Stimulated activated CD8-positive, alpha-beta memory T cell treated with anti-CD3 and anti-CD28 coated beads, Interleukin-4, amount 100 ng/mL, for 4 hours (primary cell): ENCODE measurements at regions not wholly inside any gene's neighbourhood (a gene's known extent, or its start where the extent isn't known, plus 50 kb on each side); places are given as distances from the start of the nearest gene placed in this dataset.
"Not testable (repeated sequence)": the region's sequence is repeated elsewhere in the genome, so short reads cannot be mapped to it uniquely, and the experiment has no call there.

Source experiments
- DNase-seq, 2 donors: peaks; one replicate each; pipeline ENCODE4 v3.0.0-alpha.2; 2020; ENCODE audit warnings: low read depth in 2 of 2, low spot score in 1 of 2

GRCh38 chr15:36161771-36162212 lies 417.6 kb upstream of the CDIN1 start:
- DNase-seq, result no peak

DNA sequence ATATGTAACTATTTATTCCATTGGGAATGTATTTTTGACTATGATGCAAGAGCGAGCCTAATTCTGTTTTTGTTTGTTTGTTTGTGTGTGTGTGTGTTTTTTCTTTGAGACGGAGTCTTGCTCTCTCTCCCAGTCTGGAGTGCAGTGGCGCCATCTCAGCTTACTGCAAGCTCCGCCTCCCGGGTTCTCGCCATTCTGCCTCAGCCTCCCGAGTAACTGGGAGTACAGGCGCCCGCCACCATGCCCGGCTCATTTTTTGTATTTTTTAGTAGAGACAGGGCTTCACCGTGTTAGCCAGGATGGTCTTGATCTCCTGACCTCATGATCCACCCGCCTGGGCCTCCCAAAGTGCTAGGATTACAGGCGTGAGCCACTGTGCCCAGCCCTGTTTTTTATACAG lies 415.4 kb upstream of the CDIN1 start:
- DNase-seq, result not testable (repeated sequence)

- no peak for DNase-seq
Measured at GRCh38 chr15:36172955-36173354, 406.5 kb upstream of the CDIN1 start.

DNA sequence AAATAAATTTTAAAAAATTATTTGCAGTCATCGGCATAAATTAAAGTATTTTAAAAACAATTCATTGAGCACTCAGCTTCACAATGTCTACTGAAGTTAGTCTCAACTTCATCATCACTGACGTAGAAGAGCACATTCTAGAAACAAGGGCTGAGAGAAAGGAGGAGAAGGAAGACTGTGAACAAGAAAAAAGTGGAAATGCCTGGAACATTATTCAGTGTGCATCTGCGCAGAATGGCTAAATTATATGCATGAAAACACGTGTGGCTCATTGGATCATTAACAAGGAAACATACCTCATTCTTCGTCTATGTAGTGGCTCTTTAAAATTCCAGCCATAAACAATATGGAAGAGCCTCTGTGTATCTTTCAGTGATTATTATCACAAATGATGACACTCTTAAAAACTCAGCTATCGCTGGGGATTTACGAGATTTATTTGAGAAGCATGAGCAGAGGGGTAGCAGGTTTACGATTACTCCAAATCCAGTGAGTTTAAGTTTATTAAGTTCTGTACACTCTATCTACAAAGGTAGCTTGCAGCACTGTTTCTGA lies 404.2 kb upstream of the CDIN1 start:
- DNase-seq, result no peak

GRCh38 chr15:36175741-36176291 lies 403.6 kb upstream of the CDIN1 start:
- no peak for DNase-seq

DNA sequence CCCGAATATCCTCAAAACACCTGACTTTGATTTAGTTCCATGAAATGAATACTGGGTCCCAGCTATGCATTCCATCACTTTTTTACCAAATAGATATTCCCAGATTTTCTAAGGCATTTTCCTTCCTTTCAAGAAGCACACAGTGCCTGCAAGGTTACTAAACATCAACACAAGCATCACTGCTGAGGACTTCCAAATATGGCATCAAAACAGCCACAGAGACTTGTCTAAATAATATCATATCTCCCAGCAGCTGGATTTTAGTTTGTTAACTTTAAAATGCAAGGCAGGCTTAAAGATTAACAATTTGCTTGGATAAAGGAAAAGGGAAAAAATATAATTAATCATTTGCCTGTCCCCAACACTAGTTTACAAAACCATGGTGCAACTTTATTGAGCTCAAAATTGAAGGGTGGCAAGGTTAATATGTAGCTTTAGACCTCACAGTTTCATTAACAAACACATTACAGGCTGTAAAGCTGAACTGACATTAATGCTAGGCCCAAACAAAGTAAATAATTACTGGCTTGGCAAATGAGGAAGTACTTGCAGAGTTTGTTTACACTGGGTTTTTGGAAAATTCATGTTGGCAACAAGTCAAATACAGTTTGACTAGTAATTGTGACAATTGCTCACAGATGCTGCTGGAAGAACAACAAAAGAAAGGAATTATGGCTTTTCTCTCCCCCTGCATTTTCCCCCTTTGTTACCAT lies 401.7 kb upstream of the CDIN1 start:
- no peak for DNase-seq

GRCh38 chr15:36178303-36178633 lies 401.2 kb upstream of the CDIN1 start:
- no peak for DNase-seq

GRCh38 chr15:36183201-36183600 lies 396.2 kb upstream of the CDIN1 start:
- DNase-seq, result no peak

- no peak for DNase-seq
Measured at GRCh38 chr15:36185438-36185837, 394.0 kb upstream of the CDIN1 start.

GRCh38 chr15:36185845-36186244 lies 393.6 kb upstream of the CDIN1 start:
- no peak for DNase-seq

DNA sequence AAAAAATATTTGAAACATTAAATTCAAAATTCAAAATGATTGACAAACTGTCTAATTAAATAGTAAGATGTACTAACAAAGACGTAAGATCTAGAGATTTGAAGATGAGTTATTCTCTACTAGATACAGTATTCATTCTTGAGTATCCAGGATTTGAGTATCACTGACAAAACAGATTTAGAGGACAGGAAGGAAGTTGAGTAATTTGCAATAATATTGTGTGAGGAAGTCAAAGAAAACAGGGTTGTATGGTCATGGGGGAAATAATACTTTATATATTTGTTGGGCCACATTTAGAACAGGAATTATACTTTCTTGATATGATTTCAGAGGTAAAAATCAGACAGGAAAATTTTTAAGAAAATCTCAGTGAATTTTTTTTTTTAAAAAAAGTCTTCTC lies 393.1 kb upstream of the CDIN1 start:
- no peak for DNase-seq

GRCh38 chr15:36191459-36191858 lies 388.0 kb upstream of the CDIN1 start:
- no peak for DNase-seq

DNA sequence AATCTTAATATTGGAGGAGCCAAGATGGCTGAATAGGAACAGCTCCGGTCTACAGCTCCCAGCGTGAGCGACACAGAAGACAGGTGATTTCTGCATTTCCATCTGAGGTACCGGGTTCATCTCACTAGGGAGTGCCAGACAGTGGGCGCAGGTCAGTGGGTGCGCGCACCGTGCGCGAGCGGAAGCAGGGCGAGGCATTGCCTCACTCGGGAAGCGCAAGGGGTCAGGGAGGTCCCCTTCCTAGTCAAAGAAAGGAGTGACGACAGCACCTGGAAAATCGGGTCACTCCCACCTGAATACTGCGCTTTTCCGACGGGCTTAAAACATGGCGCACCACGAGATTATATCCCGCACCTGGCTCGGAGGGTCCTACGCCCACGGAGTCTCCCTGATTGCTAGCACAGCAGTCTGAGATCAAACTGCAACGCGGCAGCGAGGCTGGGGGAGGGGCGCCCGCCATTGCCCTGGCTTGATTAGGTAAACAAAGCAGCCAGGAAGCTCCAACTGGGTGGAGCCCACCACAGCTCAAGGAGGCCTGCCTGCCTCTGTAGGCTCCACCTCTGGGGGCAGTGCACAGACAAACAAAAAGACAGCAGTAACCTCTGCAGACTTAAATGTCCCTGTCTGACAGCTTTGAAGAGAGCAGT lies 383.9 kb upstream of the CDIN1 start:
- DNase-seq, result not testable (repeated sequence)

DNA sequence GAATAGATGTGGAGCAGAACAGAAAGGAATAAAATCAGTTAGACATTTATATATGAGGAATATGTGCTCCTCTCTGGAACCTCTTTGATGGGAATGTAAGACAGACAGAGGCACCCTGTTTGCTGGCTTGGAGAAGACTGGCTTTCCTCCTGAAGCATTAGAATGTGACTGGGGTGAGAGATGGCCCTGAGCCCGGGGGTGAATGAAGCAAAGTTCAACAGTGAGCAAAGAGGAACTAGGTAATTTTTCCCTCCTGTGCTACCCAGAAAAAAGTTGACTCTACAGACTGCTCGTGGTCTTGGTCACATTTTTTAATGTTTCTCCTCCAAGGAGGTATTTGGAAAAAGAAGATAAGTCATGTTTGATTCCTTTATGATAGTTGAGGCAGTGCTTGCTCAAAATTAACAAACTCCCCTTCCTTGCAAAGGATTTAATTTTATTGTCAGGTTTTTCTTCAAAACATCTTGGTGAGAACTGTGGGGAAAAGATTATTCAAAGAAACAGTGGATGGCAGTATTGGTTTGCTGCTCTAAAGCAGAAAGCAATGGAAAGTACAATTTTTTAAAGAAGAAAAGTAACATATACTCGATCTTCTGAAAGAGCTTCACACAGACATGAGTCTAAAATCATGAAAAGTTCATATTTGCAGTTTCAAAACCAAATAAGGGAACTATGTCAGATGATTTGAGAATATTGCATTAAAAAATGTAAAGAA lies 370.4 kb upstream of the CDIN1 start:
- DNase-seq, result no peak

- no peak for DNase-seq
Measured at GRCh38 chr15:36210426-36210825, 369.0 kb upstream of the CDIN1 start.

- DNase-seq, result no peak
Measured at GRCh38 chr15:36218322-36218721, 361.1 kb upstream of the CDIN1 start.

GRCh38 chr15:36218991-36219390 lies 360.4 kb upstream of the CDIN1 start:
- no peak for DNase-seq

DNA sequence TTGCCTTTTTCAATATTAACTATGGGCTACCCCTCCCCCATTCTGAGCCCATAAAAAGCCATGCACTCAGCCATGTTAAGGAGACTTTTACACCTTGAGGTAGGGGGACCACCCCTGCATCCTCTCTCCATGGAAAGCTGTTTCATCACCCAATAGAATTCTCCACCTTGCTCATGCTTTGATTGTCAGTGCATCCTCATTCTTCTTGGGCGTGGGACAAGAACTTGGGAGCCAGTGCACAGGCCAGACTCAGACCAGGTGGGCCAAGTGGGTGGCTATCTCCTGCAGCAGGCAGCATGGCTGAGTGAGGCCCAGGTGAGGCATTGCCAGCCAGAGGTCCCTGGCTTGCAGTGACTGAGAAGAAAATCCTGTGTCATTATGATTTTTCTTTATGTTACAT lies 357.4 kb upstream of the CDIN1 start:
- DNase-seq, result no peak

- DNase-seq, result no peak
Measured at GRCh38 chr15:36230776-36231175, 348.6 kb upstream of the CDIN1 start.

GRCh38 chr15:36232491-36232890 lies 346.9 kb upstream of the CDIN1 start:
- DNase-seq, result no peak

GRCh38 chr15:36234743-36235142 lies 344.7 kb upstream of the CDIN1 start:
- no peak for DNase-seq

DNA sequence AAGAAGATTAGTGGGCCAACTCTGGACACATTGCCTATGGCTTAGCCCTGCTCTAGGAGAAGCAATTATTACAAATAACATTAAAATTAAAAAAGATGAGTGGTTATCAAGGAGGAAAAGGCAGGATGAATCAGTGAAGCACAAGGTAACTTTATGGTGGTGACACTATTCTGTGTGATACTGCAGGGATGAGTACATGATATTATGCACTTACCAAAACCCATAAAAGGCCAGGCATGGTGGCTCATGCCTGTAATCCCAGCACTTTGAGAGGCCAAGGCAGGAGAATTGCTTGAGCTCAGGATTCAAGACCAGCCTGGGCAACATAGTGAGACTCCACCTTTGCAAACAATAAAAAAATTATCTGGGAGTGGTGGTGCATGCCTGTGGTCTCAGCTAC lies 344.3 kb upstream of the CDIN1 start:
- DNase-seq, result no peak
